ENCODE measurements at regions not wholly inside any gene's neighbourhood (a gene's known extent, or its start where the extent isn't known, plus 50 kb on each side); places are given as distances from the start of the nearest gene placed in this dataset.
"Not testable (repeated sequence)": the region's sequence is repeated elsewhere in the genome, so short reads cannot be mapped to it uniquely, and the experiment has no call there.

- DNase-seq (ENCODE audit: low read depth) = no peak
These were observed 52.0 kb upstream of the CPM start for GRCh38 chr12:68984796-68985573.

DNA sequence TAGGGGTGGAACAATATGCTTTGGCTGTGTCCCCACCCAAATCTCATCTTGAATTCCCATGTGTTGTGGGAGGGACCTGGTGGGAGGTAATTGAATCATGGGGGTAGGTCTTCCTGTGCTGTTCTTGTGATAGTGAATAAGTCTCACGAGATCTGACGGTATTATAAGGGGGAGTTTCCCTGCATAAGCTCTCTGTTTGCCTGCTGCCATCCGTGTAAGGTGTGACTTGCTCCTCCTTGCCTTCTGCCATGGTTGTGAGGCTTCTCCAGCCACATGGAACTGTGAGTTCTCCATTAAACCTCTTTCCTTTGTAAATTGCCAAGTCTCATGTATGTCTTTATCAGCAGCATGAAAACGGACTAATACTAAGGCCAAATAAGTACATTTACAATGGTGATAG is 64.6 kb upstream of the CPM start:
- not testable (repeated sequence) for DNase-seq (ENCODE audit: low read depth)

- no peak for DNase-seq (ENCODE audit: low read depth)
These were observed 65.1 kb upstream of the CPM start for GRCh38 chr12:68998041-68998440.

DNA sequence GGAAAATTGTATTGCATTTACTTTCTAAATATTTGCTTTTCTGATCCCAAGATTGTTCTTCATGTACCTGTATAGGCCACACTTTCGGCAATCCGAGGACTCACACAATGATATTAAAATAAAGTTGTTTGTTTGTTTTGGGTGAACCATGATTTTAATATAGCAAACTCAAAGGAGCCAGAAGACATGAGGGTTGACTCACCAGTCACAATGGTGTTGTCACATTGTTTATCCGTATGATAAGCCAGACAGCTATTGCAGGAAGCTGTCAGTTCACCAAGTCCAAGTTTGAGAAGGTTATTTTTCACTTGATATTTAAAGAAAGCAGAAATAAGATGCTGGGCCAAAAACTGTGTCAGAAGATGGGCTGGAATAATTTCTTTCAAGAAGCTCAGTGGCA is 67.1 kb upstream of the CPM start:
- no peak for DNase-seq (ENCODE audit: low read depth)

GRCh38 chr12:69000540-69001243 is 67.7 kb upstream of the CPM start:
- no peak for DNase-seq (ENCODE audit: low read depth)

- DNase-seq (ENCODE audit: low read depth) = no peak
These were observed 68.3 kb upstream of the CPM start for GRCh38 chr12:69001251-69001650.

- DNase-seq (ENCODE audit: low read depth) = no peak
These were observed 70.0 kb upstream of the CPM start for GRCh38 chr12:69002969-69003368.

GRCh38 chr12:69003991-69004390 is 71.0 kb upstream of the CPM start:
- no peak for DNase-seq (ENCODE audit: low read depth)

DNA sequence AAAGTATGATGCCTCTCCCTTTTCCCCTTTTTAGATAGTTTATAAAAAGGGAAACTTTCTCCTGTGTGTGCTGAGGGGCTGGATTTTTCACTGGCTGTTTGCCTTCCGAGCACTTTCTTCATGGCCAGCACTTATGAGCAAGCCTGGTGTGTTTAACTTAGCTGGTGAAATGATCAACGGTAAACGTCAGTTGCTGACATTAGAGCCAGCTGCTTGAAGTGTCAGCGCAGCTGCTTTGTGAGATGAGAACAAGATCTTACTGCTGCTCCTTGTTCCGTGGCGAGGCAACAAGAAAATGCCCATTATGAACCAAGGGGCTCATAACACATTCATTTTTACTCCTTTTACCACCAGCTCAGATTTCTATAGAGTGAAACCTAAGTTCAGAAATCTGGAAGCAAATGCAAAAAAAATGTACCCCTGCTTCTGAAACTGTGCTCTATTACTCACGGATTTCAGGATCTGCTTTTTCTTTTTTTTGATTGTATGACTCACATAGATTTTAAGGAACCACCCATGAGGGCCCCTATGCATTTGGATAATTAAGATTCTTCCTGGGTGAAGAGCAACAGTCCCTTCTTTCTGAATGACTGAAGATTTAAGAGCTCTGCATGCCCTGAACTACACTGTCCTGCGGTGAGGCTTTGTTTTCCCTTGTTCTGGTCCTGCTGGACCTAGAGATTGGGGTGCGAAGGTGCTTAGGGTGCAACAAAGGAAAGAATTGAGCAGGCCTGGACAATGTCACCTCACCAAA is 74.3 kb upstream of the CPM start:
- peak; percentile 71 for DNase-seq (ENCODE audit: low read depth)

- no peak for DNase-seq (ENCODE audit: low read depth)
These were observed 74.9 kb upstream of the CPM start for GRCh38 chr12:69007855-69008351.

DNA sequence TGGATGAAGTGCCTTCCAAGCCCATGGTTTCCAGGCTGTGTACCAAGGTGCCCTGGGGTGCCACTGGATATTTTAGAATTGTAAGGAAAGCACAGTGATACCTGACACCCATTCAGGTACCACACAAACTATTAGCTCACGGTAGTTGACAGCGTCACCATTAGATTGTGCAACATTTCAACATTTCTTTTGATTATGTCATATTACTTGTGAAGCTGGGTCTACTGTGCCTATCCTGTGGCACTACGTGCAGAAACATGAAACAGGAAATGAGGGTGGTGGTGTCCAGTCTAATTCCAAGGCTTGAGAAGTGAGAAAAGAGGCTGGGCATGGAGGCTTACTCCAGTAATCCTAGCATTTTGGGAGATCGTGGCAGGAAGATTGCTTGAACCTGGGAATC is 75.5 kb upstream of the CPM start:
- DNase-seq (ENCODE audit: low read depth) = no peak

- no peak for DNase-seq (ENCODE audit: low read depth)
These were observed 81.1 kb upstream of the CPM start for GRCh38 chr12:69014047-69014446.

- no peak for DNase-seq (ENCODE audit: low read depth)
These were observed 82.0 kb upstream of the CPM start for GRCh38 chr12:69015017-69015416.

DNA sequence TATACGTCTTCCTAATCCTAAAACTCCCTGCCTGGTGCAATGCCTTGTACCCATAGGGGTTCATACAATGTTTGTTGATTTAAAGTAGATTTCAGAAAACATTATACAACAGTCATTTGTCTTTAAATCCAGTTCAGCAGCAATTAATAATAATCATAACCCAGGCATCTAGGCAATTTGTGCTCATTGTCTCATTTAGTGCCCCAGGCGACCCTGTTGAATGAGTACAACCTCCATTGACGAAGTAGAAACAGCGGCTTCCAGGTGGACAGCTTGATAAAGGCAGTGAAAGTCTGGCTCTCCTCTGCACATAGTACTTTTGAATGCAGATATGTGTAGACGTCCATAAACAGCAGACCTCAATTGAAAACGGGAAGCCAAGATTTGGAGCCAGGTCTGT is 82.9 kb upstream of the CPM start:
- no peak for DNase-seq (ENCODE audit: low read depth)

DNA sequence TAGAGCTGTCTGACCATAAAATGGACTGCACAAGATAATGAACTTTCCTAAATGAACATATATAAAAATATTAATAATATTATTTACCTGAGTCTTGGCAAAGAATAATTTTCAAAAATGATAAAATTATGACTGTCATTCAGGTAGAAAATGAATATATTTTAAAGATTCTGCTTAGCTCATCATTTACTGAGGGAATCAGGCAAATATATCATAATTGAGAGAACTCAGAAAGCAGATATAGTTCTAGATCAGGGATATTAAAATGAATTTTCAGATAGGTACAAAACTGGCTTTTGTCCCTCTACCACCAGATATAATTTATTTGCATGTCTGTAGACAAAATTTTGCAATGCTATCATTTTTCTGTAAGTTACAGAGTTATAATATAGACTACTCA is 86.1 kb upstream of the CPM start:
- DNase-seq (ENCODE audit: low read depth) = no peak

DNA sequence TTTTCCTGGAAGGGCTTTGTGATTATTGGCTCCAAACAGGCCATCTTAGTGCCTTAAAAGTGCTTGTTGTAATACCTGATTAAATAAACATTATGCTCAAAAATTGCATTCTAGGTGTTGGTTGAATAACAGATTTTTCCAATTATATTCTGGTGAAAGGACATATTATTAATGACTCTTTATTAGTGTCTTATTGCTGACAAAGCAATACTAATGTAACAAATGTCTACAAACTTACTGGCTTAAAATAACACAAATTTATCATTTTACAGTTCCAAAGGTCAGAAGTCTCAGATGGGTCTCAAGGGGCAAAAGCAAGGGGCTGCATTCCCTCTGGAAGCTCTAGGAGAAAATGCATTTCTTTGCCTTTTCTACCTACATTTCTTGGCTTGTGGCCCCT is 86.9 kb upstream of the CPM start:
- no peak for DNase-seq (ENCODE audit: low read depth)

- no peak for DNase-seq (ENCODE audit: low read depth)
These were observed 89.7 kb upstream of the CPM start for GRCh38 chr12:69022674-69023073.

- DNase-seq (ENCODE audit: low read depth) = no peak
These were observed 90.9 kb upstream of the CPM start for GRCh38 chr12:69023840-69024239.

GRCh38 chr12:69024413-69024812 is 91.4 kb upstream of the CPM start:
- DNase-seq (ENCODE audit: low read depth) = no peak

GRCh38 chr12:69024907-69025306 is 91.9 kb upstream of the CPM start:
- DNase-seq (ENCODE audit: low read depth) = no peak

- DNase-seq (ENCODE audit: low read depth) = no peak
These were observed 93.4 kb upstream of the CPM start for GRCh38 chr12:69026336-69026735.

GRCh38 chr12:69027411-69027881 is 94.5 kb upstream of the CPM start:
- DNase-seq (ENCODE audit: low read depth) = no peak

All from forelimb muscle (tissue), 1 donor.